Panc1 (cell line): ENCODE measurements at regions not wholly inside any gene's neighbourhood (a gene's known extent, or its start where the extent isn't known, plus 50 kb on each side); places are given as distances from the start of the nearest gene placed in this dataset.

Experiments used
- ATAC-seq: fragments of 200-7000 bp; cut with Tn5 transposase; 2 replicates; pipeline ENCODE4 v1.9.1; 2020; ENCODE audit warnings: mild to moderate bottlenecking, moderate library complexity
- BruUV-seq: library from RNA; stranded (reverse); fragments of 400-500 nt; replicated peaks from 2 replicates; lab custom pipeline; 2021; lab: Mats Ljungman, UMichigan
- CTCF ChIA-PET: fragments of 300-600 bp; sonication (Branson Sonifier 250); formaldehyde crosslinking; loops from one replicate; lab custom pipeline; 2022; ENCODE audit warnings: antibody characterized with exemption; lab: Charles Lee
- POLR2A ChIA-PET: fragments of 300-600 bp; sonication (Branson Sonifier 250); formaldehyde crosslinking; loops from one replicate; lab custom pipeline; 2022; ENCODE audit warnings: antibody characterized with exemption; lab: Charles Lee
- DNase-seq: peaks from one replicate; pipeline ENCODE4 v3.0.0-alpha.2; 2010; ENCODE audit warnings: low read depth, low spot score
- H3K27ac ChIP-seq: 2 replicates; pipeline ENCODE4 v1.5.1; 2011; ENCODE audit warnings: mild to moderate bottlenecking, low read length, inconsistent platforms
- H3K27me3 ChIP-seq: fragments of 200-500 bp; sonication (Bioruptor generic); 2 replicates; pipeline ENCODE4 v1.6.0; 2014; ENCODE audit warnings: low read length, inconsistent platforms; ENCODE audit not compliant: control insufficient read depth, insufficient read depth
- H3K36me3 ChIP-seq: fragments of 200-500 bp; sonication (Bioruptor generic); 2 replicates; pipeline ENCODE4 v1.5.1; 2014; ENCODE audit warnings: inconsistent platforms, mild to moderate bottlenecking, low read length, moderate library complexity; ENCODE audit not compliant: control insufficient read depth, insufficient read depth
- H3K4me1 ChIP-seq: 2 replicates; pipeline ENCODE4 v1.5.1; 2011; ENCODE audit warnings: inconsistent platforms, mild to moderate bottlenecking, low read length, moderate library complexity; ENCODE audit not compliant: control insufficient read depth, insufficient read depth
- H3K4me3 ChIP-seq, 2 experiments: 2 replicates each; pipeline ENCODE4 v1.5.1; 2011 to 2012; ENCODE audit warnings: low read depth in 2 of 2, low read length in 2 of 2, mild to moderate bottlenecking in 2 of 2, inconsistent platforms in 1 of 2, moderate library complexity in 1 of 2
- H3K9me3 ChIP-seq: fragments of 200-500 bp; sonication (Bioruptor generic); 2 replicates; pipeline ENCODE4 v1.5.1; 2014; ENCODE audit warnings: low read depth, mild to moderate bottlenecking, inconsistent platforms, low read length, moderate library complexity; ENCODE audit not compliant: control insufficient read depth, insufficient read depth
- POLR2AphosphoS5 ChIP-seq: IDR thresholded peaks from 2 replicates; pipeline ENCODE4 v1.6.1; 2012; ENCODE audit warnings: mild to moderate bottlenecking, low read depth, low read length, moderate library complexity
- REST ChIP-seq, 2 experiments: IDR thresholded peaks; 2 replicates each; pipeline ENCODE4 v1.6.1; 2011 to 2012; ENCODE audit warnings: low read depth in 2 of 2, control low read depth in 1 of 2, low read length in 1 of 2, mild to moderate bottlenecking in 1 of 2, moderate library complexity in 1 of 2; ENCODE audit not compliant: insufficient read depth in 1 of 2
- SIN3A ChIP-seq: IDR thresholded peaks from 2 replicates; pipeline ENCODE4 v1.6.1; 2012; ENCODE audit warnings: low read depth, mild to moderate bottlenecking, low read length, moderate library complexity, borderline replicate concordance; ENCODE audit not compliant: insufficient read depth
- TCF7L2 ChIP-seq: IDR thresholded peaks from 2 replicates; pipeline ENCODE4 v1.6.1; 2011; ENCODE audit warnings: mild to moderate bottlenecking, low read depth, low read length, inconsistent platforms
- in situ Hi-C: cut with HindIII; loops from 2 replicates; pipeline ENCODE4 v1.10.0; 2016; ENCODE audit warnings: low sequenced_read_pairs, low pct_unique_long_range_greater_than_20kb
- intact Hi-C: fragments of 100-400 bp; cut with micrococcal nuclease; formaldehyde crosslinking; loops from one replicate; pipeline ENCODE4 v1.10.0; 2022; ENCODE audit not compliant: unreplicated experiment
- TF ChIP-seq, protein P1 (sequence below): fragments of 450-650 bp; IDR thresholded peaks from 2 replicates; pipeline ENCODE4 v1.5.1; 2017; ENCODE audit warnings: mild to moderate bottlenecking

- no peaks in the 10 kb centered on the region for H3K36me3 ChIP-seq
- intact Hi-C loops = no loop called here
- no peak overlapping the region for H3K27ac ChIP-seq
- TF ChIP-seq SIN3A = no peak
- TF ChIP-seq, protein P1, sequence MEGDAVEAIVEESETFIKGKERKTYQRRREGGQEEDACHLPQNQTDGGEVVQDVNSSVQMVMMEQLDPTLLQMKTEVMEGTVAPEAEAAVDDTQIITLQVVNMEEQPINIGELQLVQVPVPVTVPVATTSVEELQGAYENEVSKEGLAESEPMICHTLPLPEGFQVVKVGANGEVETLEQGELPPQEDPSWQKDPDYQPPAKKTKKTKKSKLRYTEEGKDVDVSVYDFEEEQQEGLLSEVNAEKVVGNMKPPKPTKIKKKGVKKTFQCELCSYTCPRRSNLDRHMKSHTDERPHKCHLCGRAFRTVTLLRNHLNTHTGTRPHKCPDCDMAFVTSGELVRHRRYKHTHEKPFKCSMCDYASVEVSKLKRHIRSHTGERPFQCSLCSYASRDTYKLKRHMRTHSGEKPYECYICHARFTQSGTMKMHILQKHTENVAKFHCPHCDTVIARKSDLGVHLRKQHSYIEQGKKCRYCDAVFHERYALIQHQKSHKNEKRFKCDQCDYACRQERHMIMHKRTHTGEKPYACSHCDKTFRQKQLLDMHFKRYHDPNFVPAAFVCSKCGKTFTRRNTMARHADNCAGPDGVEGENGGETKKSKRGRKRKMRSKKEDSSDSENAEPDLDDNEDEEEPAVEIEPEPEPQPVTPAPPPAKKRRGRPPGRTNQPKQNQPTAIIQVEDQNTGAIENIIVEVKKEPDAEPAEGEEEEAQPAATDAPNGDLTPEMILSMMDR = no peak
- no peak for TF ChIP-seq TCF7L2
- TF ChIP-seq POLR2AphosphoS5 = no peak
- TF ChIP-seq REST (IDR thresholded peaks at IDR 0.05; ENCODE audit: insufficient read depth in 1 of 2, low read depth in 2 of 2, low read length in 1 of 2) = no peak
- BruUV-seq = no TSS peak
- no peak overlapping the region for H3K4me3 ChIP-seq
- DNase-seq = no peak
- in situ Hi-C loops = no loop called here
- no peaks in the 10 kb centered on the region for H3K27me3 ChIP-seq
- no peaks in the 10 kb centered on the region for H3K9me3 ChIP-seq
- no peaks in the 10 kb centered on the region for H3K4me1 ChIP-seq
- POLR2A ChIA-PET = no interaction called here
- CTCF ChIA-PET = no interaction called here
- no peak for ATAC-seq
These were observed 75.4 kb downstream of the TENT5C start for GRCh38 chr1:117681093-117681900.

DNA sequence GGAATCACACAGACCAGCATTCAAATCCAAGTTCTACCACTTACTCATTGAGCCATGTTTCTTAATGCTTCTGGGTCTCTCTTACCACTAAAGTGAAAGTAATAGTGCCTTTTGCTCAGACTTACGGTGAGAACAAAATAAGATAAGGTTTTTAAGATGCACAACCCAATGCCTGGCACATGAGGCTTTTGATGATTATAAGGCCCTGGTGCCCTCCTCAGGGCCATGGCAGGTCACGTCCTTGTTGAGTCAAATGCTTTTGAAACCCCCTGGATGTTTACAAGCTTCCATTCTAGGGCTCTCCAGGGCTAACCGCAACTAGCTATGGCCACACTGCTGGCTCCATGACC lies 76.0 kb downstream of the TENT5C start:
- Histone ChIP-seq H3K9me3 (no peaks in the 10 kb centered on the region), H3K36me3 (no peaks in the 10 kb centered on the region), H3K4me1 (no peaks in the 10 kb centered on the region), H3K27me3 (no peaks in the 10 kb centered on the region), H3K27ac (no peak overlapping the region), H3K4me3 (no peak overlapping the region)
- ATAC-seq = no peak
- TF ChIP-seq REST (IDR thresholded peaks at IDR 0.05; ENCODE audit: insufficient read depth in 1 of 2, low read depth in 2 of 2, low read length in 1 of 2) (no peak), TCF7L2 (no peak), SIN3A (no peak), POLR2AphosphoS5 (no peak)
- TF ChIP-seq, protein P1 = no peak
- in situ Hi-C loops = no loop called here
- CTCF ChIA-PET = no interaction called here
- intact Hi-C loops = no loop called here
- POLR2A ChIA-PET = no interaction called here
- DNase-seq = no peak
- BruUV-seq = no TSS peak
